BJ (cell line): ENCODE measurements at regions not wholly inside any gene's neighbourhood (a gene's known extent, or its start where the extent isn't known, plus 50 kb on each side); places are given as distances from the start of the nearest gene placed in this dataset.

Source experiments
- CTCF ChIA-PET: fragments of 350-600 bp; formaldehyde crosslinking; extraction: SDS; loops from one replicate; lab custom pipeline; 2021; ENCODE audit warnings: antibody characterized with exemption, inconsistent platforms; lab: Yijun Ruan, JAX
- POLR2A ChIA-PET: fragments of 300-600 bp; sonication (Branson Sonifier 250); formaldehyde crosslinking; extraction: SDS; loops from one replicate; lab custom pipeline; 2021; ENCODE audit warnings: antibody characterized with exemption; lab: Charles Lee
- DNase-seq: peaks from one replicate; pipeline ENCODE4 v3.0.0-alpha.2; 2011; ENCODE audit warnings: low read depth
- H3K27me3 ChIP-seq: 2 replicates; pipeline ENCODE4 v1.6.0; 2011; ENCODE audit warnings: low read length; ENCODE audit not compliant: control insufficient read depth, insufficient read depth
- H3K36me3 ChIP-seq: 2 replicates; pipeline ENCODE4 v1.5.1; 2011; ENCODE audit warnings: low read length; ENCODE audit not compliant: control insufficient read depth, insufficient read depth
- H3K4me3 ChIP-seq: 2 replicates; pipeline ENCODE4 v1.5.1; 2011; ENCODE audit warnings: low read depth, mild to moderate bottlenecking, control low read depth, low read length
- TF ChIP-seq, protein P1 (sequence below): IDR thresholded peaks from 2 replicates; pipeline ENCODE4 v1.5.1; 2011; ENCODE audit warnings: low read depth, mild to moderate bottlenecking, control low read depth, inconsistent platforms, low read length, moderate library complexity; ENCODE audit not compliant: insufficient read depth

DNA sequence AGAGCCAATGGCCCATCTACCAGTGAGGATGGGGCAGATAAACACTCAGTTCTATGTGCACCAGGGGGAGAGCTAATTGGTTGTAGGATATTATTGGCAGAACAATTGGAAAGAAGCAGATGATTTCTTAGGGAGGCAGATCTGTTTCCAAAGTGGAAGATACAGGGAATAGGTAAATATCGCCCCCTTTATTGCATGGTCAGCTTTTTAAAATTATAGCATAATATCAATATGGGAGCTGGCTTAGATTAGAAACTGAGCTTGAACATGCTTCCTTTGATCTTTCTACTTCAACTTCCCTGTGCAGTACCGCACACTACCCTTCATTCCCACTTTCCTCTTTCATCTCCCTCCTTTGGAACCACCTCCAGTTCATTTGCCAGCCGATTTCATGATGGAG, 64.0 kb upstream of the PLXNA2 start:
- TF ChIP-seq, protein P1, sequence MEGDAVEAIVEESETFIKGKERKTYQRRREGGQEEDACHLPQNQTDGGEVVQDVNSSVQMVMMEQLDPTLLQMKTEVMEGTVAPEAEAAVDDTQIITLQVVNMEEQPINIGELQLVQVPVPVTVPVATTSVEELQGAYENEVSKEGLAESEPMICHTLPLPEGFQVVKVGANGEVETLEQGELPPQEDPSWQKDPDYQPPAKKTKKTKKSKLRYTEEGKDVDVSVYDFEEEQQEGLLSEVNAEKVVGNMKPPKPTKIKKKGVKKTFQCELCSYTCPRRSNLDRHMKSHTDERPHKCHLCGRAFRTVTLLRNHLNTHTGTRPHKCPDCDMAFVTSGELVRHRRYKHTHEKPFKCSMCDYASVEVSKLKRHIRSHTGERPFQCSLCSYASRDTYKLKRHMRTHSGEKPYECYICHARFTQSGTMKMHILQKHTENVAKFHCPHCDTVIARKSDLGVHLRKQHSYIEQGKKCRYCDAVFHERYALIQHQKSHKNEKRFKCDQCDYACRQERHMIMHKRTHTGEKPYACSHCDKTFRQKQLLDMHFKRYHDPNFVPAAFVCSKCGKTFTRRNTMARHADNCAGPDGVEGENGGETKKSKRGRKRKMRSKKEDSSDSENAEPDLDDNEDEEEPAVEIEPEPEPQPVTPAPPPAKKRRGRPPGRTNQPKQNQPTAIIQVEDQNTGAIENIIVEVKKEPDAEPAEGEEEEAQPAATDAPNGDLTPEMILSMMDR = no peak
- Histone ChIP-seq H3K36me3 (no peaks in the 10 kb centered on the region), H3K27me3 (no peaks in the 10 kb centered on the region; the same call in 1 of the 2 replicates), H3K4me3 (no peak overlapping the region)
- CTCF ChIA-PET = no interaction called here
- no peak for DNase-seq
- POLR2A ChIA-PET = no interaction called here

DNA sequence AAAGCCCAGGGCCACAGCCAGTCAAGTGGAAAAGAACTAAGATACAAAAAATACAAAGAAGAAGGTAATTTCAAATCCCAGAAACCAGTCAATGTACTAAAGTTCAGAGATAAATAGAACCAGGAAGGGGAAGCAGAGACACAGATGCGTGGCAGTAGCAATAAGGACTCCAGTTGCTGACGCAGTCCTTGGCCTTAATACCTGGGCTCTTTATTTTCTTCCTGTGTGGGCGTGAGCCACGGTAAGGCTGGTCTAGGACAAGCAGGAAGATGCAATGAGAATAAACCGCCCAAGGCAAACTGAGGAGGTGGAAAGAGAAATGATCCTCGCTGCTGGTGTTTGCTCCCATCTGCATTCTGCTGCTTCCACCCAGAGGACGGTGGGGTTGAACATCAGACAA, 65.6 kb upstream of the PLXNA2 start:
- Histone ChIP-seq H3K4me3 (no peak overlapping the region), H3K36me3 (no peaks in the 10 kb centered on the region), H3K27me3 (no peaks in the 10 kb centered on the region; the same call in 1 of the 2 replicates)
- TF ChIP-seq, protein P1 = no peak
- POLR2A ChIA-PET = no interaction called here
- no peak for DNase-seq
- CTCF ChIA-PET = no interaction called here

DNA sequence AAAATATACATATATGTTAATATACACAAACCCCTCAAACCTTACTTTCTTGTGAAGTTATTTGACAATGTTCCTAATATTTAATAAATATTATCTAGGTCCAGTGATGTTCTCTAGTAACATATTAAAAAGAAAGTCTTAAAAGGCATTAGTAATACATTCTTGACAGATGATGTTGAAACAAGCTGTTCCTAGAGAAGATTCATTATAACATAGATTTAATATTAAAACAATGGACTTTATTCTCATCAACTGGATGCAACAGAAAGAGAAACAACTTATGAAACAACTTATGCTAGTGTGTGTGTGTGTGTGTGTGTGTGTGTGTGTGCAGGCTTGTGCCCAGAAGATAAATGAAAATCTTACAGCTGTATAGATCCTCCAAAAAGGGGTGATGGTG, 68.5 kb upstream of the PLXNA2 start:
- no peak overlapping the region for H3K4me3 ChIP-seq
- ChIA-PET POLR2A (no interaction called here), CTCF (interaction anchor here (0.6 kb wide), 1 partner anchor 103 kb away, joined by 3 read pairs; no protein-coding TSS in a partner anchor)
- DNase-seq = no peak
- no peaks in the 10 kb centered on the region; the same call in 1 of the 2 replicates for H3K27me3 ChIP-seq
- no peaks in the 10 kb centered on the region for H3K36me3 ChIP-seq
- TF ChIP-seq, protein P1 = no peak

DNA sequence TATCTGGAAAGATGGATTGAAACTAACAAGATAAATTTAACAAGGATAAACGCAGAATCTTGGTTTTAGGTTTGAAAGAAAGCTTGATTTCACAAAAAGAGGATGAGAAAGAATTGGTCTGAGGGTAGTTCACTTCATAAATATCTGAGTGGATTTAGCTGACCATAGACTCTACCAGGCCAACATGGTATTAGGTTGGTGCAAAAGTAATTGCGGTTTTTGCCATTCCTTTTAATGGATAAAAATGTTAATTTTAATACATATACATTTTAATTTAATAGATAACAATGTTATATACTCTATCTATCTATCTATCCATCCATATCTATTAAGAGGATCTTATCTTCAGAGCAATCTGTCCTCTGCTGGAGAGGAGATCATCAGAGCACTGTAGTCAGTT, 70.2 kb upstream of the PLXNA2 start:
- no peaks in the 10 kb centered on the region; the same call in 1 of the 2 replicates for H3K27me3 ChIP-seq
- CTCF ChIA-PET = no interaction called here

DNA sequence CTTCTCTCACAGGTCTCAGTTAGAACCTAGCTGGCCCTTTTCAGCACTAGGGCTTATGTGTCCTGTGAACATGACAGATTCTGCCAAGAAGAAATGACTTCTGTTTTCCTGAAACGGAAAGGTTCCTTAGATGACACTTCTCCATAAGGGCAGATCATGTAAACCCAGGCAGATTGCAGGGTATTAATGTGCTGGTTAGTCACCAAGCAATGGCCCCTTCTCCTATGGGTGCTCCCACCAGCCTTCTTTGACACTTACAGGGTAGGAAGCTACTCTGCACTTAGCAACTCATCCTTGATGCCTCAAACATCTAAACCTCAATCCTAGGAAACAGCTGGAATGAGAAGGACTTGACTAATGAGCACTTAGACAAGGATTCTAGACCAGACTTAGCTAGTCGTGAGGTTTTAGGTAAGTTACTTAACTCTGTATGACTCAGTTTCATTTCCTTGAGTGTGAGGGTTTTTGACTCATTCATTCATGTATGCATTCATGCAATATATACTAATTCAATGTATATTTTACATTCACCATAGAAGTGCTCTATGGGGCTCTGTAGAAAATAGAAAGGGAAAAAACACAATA, 74.1 kb upstream of the PLXNA2 start:
- CTCF ChIA-PET = interaction anchor here (1.0 kb wide), 1 partner anchor 47 kb away, joined by 4 read pairs; no protein-coding TSS in a partner anchor
- H3K4me3 ChIP-seq = no peak overlapping the region
- TF ChIP-seq, protein P1 = no peak
- H3K36me3 ChIP-seq = no peaks in the 10 kb centered on the region
- POLR2A ChIA-PET = no interaction called here
- no peak for DNase-seq
- H3K27me3 ChIP-seq = no peaks in the 10 kb centered on the region

More for the DNA sequence above, 70.2 kb upstream of the PLXNA2 start:
- Histone ChIP-seq H3K36me3 (no peaks in the 10 kb centered on the region), H3K4me3 (no peak overlapping the region)
- POLR2A ChIA-PET = no interaction called here
- TF ChIP-seq, protein P1 = no peak
- DNase-seq = no peak
